ENCODE measurements at regions not wholly inside any gene's neighbourhood (a gene's known extent, or its start where the extent isn't known, plus 50 kb on each side); places are given as distances from the start of the nearest gene placed in this dataset.

- H3K4me3 Mint-ChIP-seq = no peak overlapping the region
- no peaks in the 10 kb centered on the region for H3K36me3 Mint-ChIP-seq
- no peaks in the 10 kb centered on the region for H3K4me1 ChIP-seq (ENCODE audit: control insufficient read depth, insufficient read depth, low read length)
- TF ChIP-seq CTCF (IDR thresholded peaks at IDR 0.05) = no peak
- intact Hi-C loops (cut with micrococcal nuclease) = no loop called here
- DNase-seq = no peak
- H3K4me1 Mint-ChIP-seq = no peaks in the 10 kb centered on the region
- no peak overlapping the region for H3K27ac ChIP-seq (ENCODE audit: low read length)
- H3K27me3 ChIP-seq (ENCODE audit: control insufficient read depth, insufficient read depth, low read length) = no peaks in the 10 kb centered on the region
- H3K27ac Mint-ChIP-seq = no peak overlapping the region
- no peak overlapping the region for H3K4me3 ChIP-seq (ENCODE audit: low read length)
- 92% methylated on average over 3 of the region's 3 CpGs for WGBS (ENCODE audit: insufficient coverage)
- no peaks in the 10 kb centered on the region for H3K9me3 ChIP-seq (ENCODE audit: control insufficient read depth, insufficient read depth, low read length)
- no peaks in the 10 kb centered on the region for H3K27me3 Mint-ChIP-seq (ENCODE audit: low read depth in 2 of 2)
- peaks cover 0 to 8% of the 10 kb centered on the region in 2 donors for H3K9me3 Mint-ChIP-seq
- ATAC-seq = no peak
- H3K36me3 ChIP-seq (ENCODE audit: control insufficient read depth, insufficient read depth, low read length) = no peaks in the 10 kb centered on the region
Measured at GRCh38 chr3:28680050-28680449, 331.4 kb upstream of the AZI2 start.

GRCh38 chr3:28682121-28682520 is 333.5 kb upstream of the AZI2 start:
- no peaks in the 10 kb centered on the region for H3K27me3 Mint-ChIP-seq (ENCODE audit: low read depth in 2 of 2)
- H3K9me3 Mint-ChIP-seq = peaks cover 0 to 6% of the 10 kb centered on the region in 2 donors
- no peak for ATAC-seq
- no CpG with 5 or more reads among the region's 1 CpG for WGBS (ENCODE audit: insufficient coverage)
- Histone ChIP-seq H3K36me3 (ENCODE audit: control insufficient read depth, insufficient read depth, low read length) (no peaks in the 10 kb centered on the region), H3K27ac (ENCODE audit: low read length) (no peak overlapping the region), H3K4me1 (ENCODE audit: control insufficient read depth, insufficient read depth, low read length) (no peaks in the 10 kb centered on the region), H3K9me3 (ENCODE audit: control insufficient read depth, insufficient read depth, low read length) (no peaks in the 10 kb centered on the region), H3K27me3 (ENCODE audit: control insufficient read depth, insufficient read depth, low read length) (no peaks in the 10 kb centered on the region), H3K4me3 (ENCODE audit: low read length) (no peak overlapping the region)
- intact Hi-C loops (cut with micrococcal nuclease) = no loop called here
- no peaks in the 10 kb centered on the region for H3K36me3 Mint-ChIP-seq
- H3K27ac Mint-ChIP-seq = no peak overlapping the region
- no peak for DNase-seq
- H3K4me3 Mint-ChIP-seq = no peak overlapping the region
- no peak for TF ChIP-seq CTCF (IDR thresholded peaks at IDR 0.05)
- H3K4me1 Mint-ChIP-seq = no peaks in the 10 kb centered on the region

- no peaks in the 10 kb centered on the region for H3K36me3 ChIP-seq (ENCODE audit: control insufficient read depth, insufficient read depth, low read length)
- no peak overlapping the region for H3K27ac Mint-ChIP-seq
- H3K9me3 ChIP-seq (ENCODE audit: control insufficient read depth, insufficient read depth, low read length) = no peaks in the 10 kb centered on the region
- no peaks in the 10 kb centered on the region for H3K27me3 ChIP-seq (ENCODE audit: control insufficient read depth, insufficient read depth, low read length)
- no peak overlapping the region for H3K27ac ChIP-seq (ENCODE audit: low read length)
- WGBS (ENCODE audit: insufficient coverage) = no CpG with 5 or more reads among the region's 2 CpGs
- no peak overlapping the region for H3K4me3 Mint-ChIP-seq
- H3K4me1 ChIP-seq (ENCODE audit: control insufficient read depth, insufficient read depth, low read length) = no peaks in the 10 kb centered on the region
- H3K4me3 ChIP-seq (ENCODE audit: low read length) = no peak overlapping the region
- no peak for TF ChIP-seq CTCF (IDR thresholded peaks at IDR 0.05)
- H3K9me3 Mint-ChIP-seq = peaks cover 2 to 3% of the 10 kb centered on the region in 2 donors
- H3K4me1 Mint-ChIP-seq = no peaks in the 10 kb centered on the region
- no peak for DNase-seq
- no peak for ATAC-seq
- intact Hi-C loops (cut with micrococcal nuclease) = no loop called here
- no peaks in the 10 kb centered on the region for H3K36me3 Mint-ChIP-seq
- H3K27me3 Mint-ChIP-seq (ENCODE audit: low read depth in 2 of 2) = no peaks in the 10 kb centered on the region
Measured at GRCh38 chr3:28690176-28690575, 341.6 kb upstream of the AZI2 start.

GRCh38 chr3:28698706-28699105 is 350.1 kb upstream of the AZI2 start:
- DNase-seq (no peak), ATAC-seq (no peak)
- H3K36me3 Mint-ChIP-seq = no peaks in the 10 kb centered on the region
- no peak for TF ChIP-seq CTCF (IDR thresholded peaks at IDR 0.05)
- H3K27me3 Mint-ChIP-seq (ENCODE audit: low read depth in 2 of 2) = no peaks in the 10 kb centered on the region
- no peak overlapping the region for H3K27ac ChIP-seq (ENCODE audit: low read length)
- H3K4me3 ChIP-seq (ENCODE audit: low read length) = no peak overlapping the region
- intact Hi-C loops (cut with micrococcal nuclease) = no loop called here
- no peak overlapping the region for H3K4me3 Mint-ChIP-seq
- 81% methylated on average over 2 of the region's 2 CpGs for WGBS (ENCODE audit: insufficient coverage)
- no peaks in the 10 kb centered on the region for H3K36me3 ChIP-seq (ENCODE audit: control insufficient read depth, insufficient read depth, low read length)
- H3K9me3 Mint-ChIP-seq = peaks cover 2 to 4% of the 10 kb centered on the region in 2 donors
- no peaks in the 10 kb centered on the region for H3K27me3 ChIP-seq (ENCODE audit: control insufficient read depth, insufficient read depth, low read length)
- no peaks in the 10 kb centered on the region for H3K4me1 ChIP-seq (ENCODE audit: control insufficient read depth, insufficient read depth, low read length)
- H3K9me3 ChIP-seq (ENCODE audit: control insufficient read depth, insufficient read depth, low read length) = no peaks in the 10 kb centered on the region
- H3K4me1 Mint-ChIP-seq = no peaks in the 10 kb centered on the region
- H3K27ac Mint-ChIP-seq = no peak overlapping the region
